ENCODE measurements at regions not wholly inside any gene's neighbourhood (a gene's known extent, or its start where the extent isn't known, plus 50 kb on each side); places are given as distances from the start of the nearest gene placed in this dataset.

- POLR2A ChIA-PET = no interaction called here
- CTCF ChIA-PET = no interaction called here
- DNase-seq (no peak), ATAC-seq (no peak)
- H3K27ac Mint-ChIP-seq = no peak overlapping the region
- no peak for TF ChIP-seq CTCF (IDR thresholded peaks at IDR 0.05)
- no peak overlapping the region for H3K4me3 Mint-ChIP-seq
- H3K27me3 Mint-ChIP-seq = peaks cover 5% of the 10 kb centered on the region
- intact Hi-C loops (cut with micrococcal nuclease) = no loop called here
- no peaks in the 10 kb centered on the region for H3K36me3 Mint-ChIP-seq (ENCODE audit: low read depth)
- no peaks in the 10 kb centered on the region for H3K9me3 Mint-ChIP-seq
- H3K4me1 Mint-ChIP-seq (ENCODE audit: low read depth) = no peaks in the 10 kb centered on the region
Observed at GRCh38 chr1:95409276-95409675, 175.3 kb downstream of the RWDD3 start.

- no peak for ATAC-seq
- no peaks in the 10 kb centered on the region for H3K36me3 Mint-ChIP-seq (ENCODE audit: low read depth)
- POLR2A ChIA-PET = no interaction called here
- H3K27ac Mint-ChIP-seq = no peak overlapping the region
- no peak for TF ChIP-seq CTCF (IDR thresholded peaks at IDR 0.05)
- no peak overlapping the region for H3K4me3 Mint-ChIP-seq
- CTCF ChIA-PET = no interaction called here
- no peak for DNase-seq
- peaks cover 5% of the 10 kb centered on the region for H3K27me3 Mint-ChIP-seq
- H3K4me1 Mint-ChIP-seq (ENCODE audit: low read depth) = no peaks in the 10 kb centered on the region
- intact Hi-C loops (cut with micrococcal nuclease) = no loop called here
- H3K9me3 Mint-ChIP-seq = no peaks in the 10 kb centered on the region
Observed at GRCh38 chr1:95409901-95410300, 175.9 kb downstream of the RWDD3 start.

GRCh38 chr1:95415146-95415545 is 181.1 kb downstream of the RWDD3 start:
- POLR2A ChIA-PET = no interaction called here
- Mint-ChIP-seq H3K27ac (no peak overlapping the region), H3K36me3 (ENCODE audit: low read depth) (no peaks in the 10 kb centered on the region), H3K4me1 (ENCODE audit: low read depth) (no peaks in the 10 kb centered on the region), H3K4me3 (no peak overlapping the region), H3K27me3 (no peaks in the 10 kb centered on the region), H3K9me3 (no peaks in the 10 kb centered on the region)
- intact Hi-C loops (cut with micrococcal nuclease) = no loop called here
- no peak for DNase-seq
- no peak for ATAC-seq
- TF ChIP-seq CTCF (IDR thresholded peaks at IDR 0.05) = no peak
- CTCF ChIA-PET = no interaction called here

GRCh38 chr1:95426772-95427171 is 192.8 kb downstream of the RWDD3 start:
- TF ChIP-seq CTCF (IDR thresholded peaks at IDR 0.05) = no peak
- ATAC-seq (no peak), DNase-seq (no peak)
- no peaks in the 10 kb centered on the region for H3K36me3 Mint-ChIP-seq (ENCODE audit: low read depth)
- no peaks in the 10 kb centered on the region for H3K27me3 Mint-ChIP-seq
- no peak overlapping the region for H3K27ac Mint-ChIP-seq
- intact Hi-C loops (cut with micrococcal nuclease) = no loop called here
- CTCF ChIA-PET = no interaction called here
- POLR2A ChIA-PET = no interaction called here
- no peaks in the 10 kb centered on the region for H3K9me3 Mint-ChIP-seq
- no peaks in the 10 kb centered on the region for H3K4me1 Mint-ChIP-seq (ENCODE audit: low read depth)
- H3K4me3 Mint-ChIP-seq = no peak overlapping the region

- H3K9me3 Mint-ChIP-seq = no peaks in the 10 kb centered on the region
- H3K4me1 Mint-ChIP-seq (ENCODE audit: low read depth) = no peaks in the 10 kb centered on the region
- H3K4me3 Mint-ChIP-seq = no peak overlapping the region
- DNase-seq (no peak), ATAC-seq (no peak)
- ChIA-PET CTCF (no interaction called here), POLR2A (no interaction called here)
- H3K27me3 Mint-ChIP-seq = no peaks in the 10 kb centered on the region
- TF ChIP-seq CTCF (IDR thresholded peaks at IDR 0.05) = no peak
- H3K27ac Mint-ChIP-seq = no peak overlapping the region
- no peaks in the 10 kb centered on the region for H3K36me3 Mint-ChIP-seq (ENCODE audit: low read depth)
- intact Hi-C loops (cut with micrococcal nuclease) = no loop called here
Observed at GRCh38 chr1:95427525-95427924, 193.5 kb downstream of the RWDD3 start.

All from activated CD8-positive, alpha-beta T cell treated with anti-CD3 and anti-CD28 coated beads for 36 hours (primary cell).